Sigmoid colon (tissue), 4 donors: ENCODE measurements at regions not wholly inside any gene's neighbourhood (a gene's known extent, or its start where the extent isn't known, plus 50 kb on each side); places are given as distances from the start of the nearest gene placed in this dataset.

Experiments used
- POLR2A ChIP-seq, 2 donors: fragments of 450-650 bp; IDR thresholded peaks; one replicate each; pipeline ENCODE4 v1.6.1; 2016; ENCODE audit warnings: antibody characterized with exemption in 2 of 2, mild to moderate bottlenecking in 2 of 2, moderate library complexity in 2 of 2
- POLR2AphosphoS5 ChIP-seq, 4 donors: sonication (generic); formaldehyde crosslinking; IDR thresholded peaks; one replicate each; pipeline ENCODE4 v1.6.1; 2017; ENCODE audit warnings: antibody characterized with exemption in 4 of 4
- TF ChIP-seq, protein P1 (sequence below), 4 experiments: fragments of 450-650 bp in 3 of 4; fragments of 200-600 bp in 1 of 4; IDR thresholded peaks; one replicate each; pipeline ENCODE4 v1.5.1; 2016 to 2019; ENCODE audit warnings: antibody characterized with exemption in 4 of 4, mild to moderate bottlenecking in 3 of 4, moderate library complexity in 2 of 4

- TF ChIP-seq, protein P1, sequence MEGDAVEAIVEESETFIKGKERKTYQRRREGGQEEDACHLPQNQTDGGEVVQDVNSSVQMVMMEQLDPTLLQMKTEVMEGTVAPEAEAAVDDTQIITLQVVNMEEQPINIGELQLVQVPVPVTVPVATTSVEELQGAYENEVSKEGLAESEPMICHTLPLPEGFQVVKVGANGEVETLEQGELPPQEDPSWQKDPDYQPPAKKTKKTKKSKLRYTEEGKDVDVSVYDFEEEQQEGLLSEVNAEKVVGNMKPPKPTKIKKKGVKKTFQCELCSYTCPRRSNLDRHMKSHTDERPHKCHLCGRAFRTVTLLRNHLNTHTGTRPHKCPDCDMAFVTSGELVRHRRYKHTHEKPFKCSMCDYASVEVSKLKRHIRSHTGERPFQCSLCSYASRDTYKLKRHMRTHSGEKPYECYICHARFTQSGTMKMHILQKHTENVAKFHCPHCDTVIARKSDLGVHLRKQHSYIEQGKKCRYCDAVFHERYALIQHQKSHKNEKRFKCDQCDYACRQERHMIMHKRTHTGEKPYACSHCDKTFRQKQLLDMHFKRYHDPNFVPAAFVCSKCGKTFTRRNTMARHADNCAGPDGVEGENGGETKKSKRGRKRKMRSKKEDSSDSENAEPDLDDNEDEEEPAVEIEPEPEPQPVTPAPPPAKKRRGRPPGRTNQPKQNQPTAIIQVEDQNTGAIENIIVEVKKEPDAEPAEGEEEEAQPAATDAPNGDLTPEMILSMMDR (IDR thresholded peaks at IDR 0.05): no peak
- TF ChIP-seq POLR2AphosphoS5 (IDR thresholded peaks at IDR 0.05) (no peak), POLR2A (IDR thresholded peaks at IDR 0.05) (no peak)
Observed at GRCh38 chr1:9482403-9482802, 56.9 kb upstream of the SLC25A33 start.
